Embryonic facial prominence (tissue), 1 donor: ENCODE measurements at regions not wholly inside any gene's neighbourhood (a gene's known extent, or its start where the extent isn't known, plus 50 kb on each side); places are given as distances from the start of the nearest gene placed in this dataset.
A peak's percentile ranks its signal among the peaks of the same experiment; 100 is the strongest.
"Not testable (repeated sequence)": the region's sequence is repeated elsewhere in the genome, so short reads cannot be mapped to it uniquely, and the experiment has no call there.

Experiments used
- DNase-seq: peaks from one replicate; pipeline ENCODE4 v3.0.0-alpha.2; 2016; ENCODE audit errors: extremely low spot score

DNA sequence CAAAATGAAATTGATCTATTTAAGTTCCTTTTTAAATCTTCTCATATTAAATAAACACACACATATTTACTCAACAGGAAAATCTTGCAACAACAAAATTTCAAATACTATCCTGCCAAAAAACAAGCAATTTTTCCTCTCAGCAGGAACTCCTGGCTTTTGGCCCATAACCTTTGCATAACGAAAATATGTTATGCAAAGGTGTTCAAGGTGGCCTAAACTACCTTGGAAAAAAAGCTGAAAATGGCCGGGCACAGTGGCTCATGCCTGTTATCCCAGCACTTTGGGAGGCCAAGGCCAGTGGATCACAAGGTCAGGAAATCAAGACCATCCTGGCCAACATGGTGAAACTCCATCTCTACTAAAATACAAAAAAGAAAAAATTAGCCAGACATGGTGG is 424.3 kb upstream of the ZNF337 start:
- DNase-seq, result not testable (repeated sequence)

DNA sequence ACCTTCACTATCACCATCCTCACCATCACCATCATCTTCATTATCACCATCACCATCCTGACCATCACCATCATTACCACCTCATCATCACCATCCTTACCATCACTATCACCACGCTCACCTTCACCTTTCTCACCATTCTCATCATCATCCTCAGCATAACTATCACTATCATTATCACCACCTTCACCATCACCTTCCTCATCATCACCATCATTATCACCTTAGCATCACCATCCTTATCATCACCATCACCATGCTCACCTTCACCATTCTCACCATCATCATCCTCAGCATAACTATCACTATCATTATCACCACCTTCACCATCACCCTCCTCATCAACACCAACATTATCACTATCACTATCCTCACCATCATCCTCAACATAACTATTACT is 397.8 kb upstream of the ZNF337 start:
- not testable (repeated sequence) for DNase-seq

DNA sequence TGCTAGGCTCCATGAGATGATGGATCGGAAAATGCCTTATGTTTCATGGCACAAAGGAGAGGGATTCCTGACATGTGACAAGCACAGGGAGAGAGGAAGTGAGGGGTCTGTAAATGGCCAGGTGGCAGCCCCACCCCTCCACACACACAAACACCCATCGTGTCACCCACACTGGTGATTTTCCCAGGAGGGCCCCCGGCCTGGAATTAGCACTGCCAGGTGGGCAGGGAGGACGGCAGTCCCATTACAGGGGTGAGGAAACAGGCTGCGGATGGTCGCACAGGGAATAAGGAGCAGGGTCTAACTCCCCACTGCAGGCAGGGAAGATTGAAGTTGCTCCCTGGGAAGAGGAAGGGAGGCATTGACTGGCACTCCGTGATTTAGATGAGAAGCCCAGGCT is 395.3 kb upstream of the ZNF337 start:
- DNase-seq, result not testable (repeated sequence)

DNA sequence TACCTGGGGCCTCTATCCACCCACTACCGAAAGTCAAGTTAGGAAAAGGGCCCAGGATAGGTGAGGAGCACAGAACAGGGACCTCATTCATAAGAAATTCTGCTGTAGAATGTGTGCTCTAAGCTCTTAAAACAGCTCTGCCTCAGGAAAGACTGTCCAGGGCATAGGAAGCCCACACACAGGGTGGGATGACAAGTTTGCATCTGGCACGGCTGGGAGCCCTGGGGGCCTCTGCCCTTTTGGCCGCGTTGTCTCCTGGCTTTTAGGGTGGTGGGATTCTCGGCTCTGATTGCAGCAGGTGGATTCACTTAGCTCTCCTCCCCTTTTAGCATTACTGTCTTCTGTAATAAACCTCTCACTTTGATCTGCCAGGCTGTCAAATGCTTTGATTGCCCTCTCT is 389.5 kb upstream of the ZNF337 start:
- not testable (repeated sequence) for DNase-seq

DNA sequence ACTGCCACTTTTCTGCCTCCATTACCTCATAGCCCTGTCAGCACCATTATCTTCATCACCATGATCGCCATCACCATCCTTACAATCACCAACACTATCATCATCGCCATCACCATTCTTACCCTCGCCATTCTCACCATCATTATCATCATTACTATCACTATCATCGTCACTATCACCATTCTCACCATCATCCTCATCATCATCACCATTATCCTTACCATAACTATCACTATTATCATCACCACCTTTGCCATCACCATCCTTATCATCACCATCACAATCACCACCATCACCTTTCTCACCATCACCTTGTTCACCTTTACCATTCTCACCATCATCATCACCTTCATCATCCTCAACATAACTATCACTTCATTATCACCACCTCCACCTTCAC is 377.3 kb upstream of the ZNF337 start:
- DNase-seq, result not testable (repeated sequence)

DNA sequence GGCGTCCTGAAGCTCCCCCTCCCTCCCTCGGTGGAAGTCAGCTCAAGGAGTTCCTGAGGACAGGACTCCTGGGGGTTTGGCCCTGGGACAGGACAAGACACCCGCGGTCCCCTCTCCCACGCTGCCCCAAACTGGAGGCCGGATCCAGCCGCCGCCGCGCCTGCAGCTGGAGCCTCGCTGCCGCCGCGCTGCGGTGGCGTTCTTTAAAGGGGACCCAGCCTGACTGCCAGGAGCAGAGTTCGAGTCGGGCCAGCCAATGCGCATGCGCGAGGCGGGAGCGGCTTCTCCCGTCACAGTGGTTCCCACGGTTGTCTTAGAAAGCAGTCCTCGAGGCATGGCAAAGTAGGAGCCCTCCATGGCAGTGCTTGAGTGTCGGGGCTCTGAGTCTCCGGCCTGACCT is 362.7 kb upstream of the ZNF337 start:
- DNase-seq, result not testable (repeated sequence)

DNA sequence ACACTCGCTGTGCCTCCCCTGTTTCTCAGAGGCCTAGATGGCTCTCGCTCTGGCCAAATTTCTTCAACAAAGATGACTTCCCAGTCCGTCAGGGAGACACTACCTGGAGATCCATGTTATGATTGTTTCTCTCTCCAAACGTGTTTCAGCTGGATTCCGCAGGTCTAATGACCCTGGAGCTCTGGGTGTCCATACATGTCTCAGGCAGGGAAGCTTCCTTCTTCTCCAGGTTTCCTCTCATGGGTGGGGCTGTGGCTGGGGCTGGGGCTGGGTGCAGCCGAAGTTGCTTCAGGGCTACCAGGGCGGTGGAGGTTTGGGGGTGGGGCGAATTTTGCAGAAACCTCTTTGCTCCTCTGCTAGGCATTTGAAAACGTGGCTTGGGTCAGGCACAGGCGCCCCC is 361.8 kb upstream of the ZNF337 start:
- not testable (repeated sequence) for DNase-seq

DNA sequence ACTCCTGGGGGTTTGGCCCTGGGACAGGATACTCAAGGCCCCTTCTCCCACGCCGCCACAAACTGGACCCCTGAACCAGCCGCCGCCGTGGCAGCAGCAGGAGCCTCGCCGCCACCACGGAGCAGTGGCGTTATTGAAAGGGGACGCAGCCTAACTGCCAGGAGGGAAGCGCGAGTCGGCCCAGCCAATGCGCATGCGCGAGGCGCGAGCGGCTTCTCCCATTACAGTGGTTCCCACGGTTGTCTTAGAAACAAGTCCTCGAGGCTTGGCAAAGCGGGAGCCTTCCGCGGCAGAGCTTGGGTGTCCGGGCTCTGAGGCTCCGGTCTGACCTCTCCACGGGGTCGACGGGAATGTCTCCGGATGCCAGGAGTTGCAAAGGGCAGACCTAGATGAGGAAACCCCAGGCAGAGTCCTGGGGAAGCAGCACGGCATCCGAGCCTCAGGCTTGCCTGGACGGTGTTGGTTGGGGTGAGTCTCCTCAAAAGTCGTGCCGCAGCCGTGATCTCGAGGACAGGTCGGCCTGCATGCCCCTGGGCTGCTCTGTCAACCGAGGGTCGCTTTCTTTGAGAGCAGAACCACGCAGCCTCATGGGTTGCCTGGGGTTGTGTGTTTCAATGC is 360.6 kb upstream of the ZNF337 start:
- not testable (repeated sequence) for DNase-seq

DNA sequence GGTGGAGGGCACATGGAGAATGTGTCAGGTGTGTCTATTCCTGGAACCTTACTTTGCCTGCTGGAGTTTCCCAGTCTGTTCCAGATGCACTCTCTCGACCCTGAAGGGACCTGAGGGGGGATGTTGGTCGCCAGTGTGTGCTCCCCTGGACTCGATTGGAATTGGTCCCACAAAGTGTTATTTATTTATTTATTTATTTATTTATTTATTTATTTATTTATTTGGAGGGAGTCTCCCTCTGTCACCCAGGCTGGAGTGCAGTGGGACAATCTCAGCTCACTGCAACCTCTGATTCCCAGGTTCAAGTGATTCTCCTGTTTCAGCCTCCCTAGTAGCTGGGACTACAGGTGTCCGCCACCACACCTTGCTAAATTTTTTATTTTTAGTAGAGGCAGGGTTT is 329.1 kb upstream of the ZNF337 start:
- DNase-seq, result not testable (repeated sequence)

DNA sequence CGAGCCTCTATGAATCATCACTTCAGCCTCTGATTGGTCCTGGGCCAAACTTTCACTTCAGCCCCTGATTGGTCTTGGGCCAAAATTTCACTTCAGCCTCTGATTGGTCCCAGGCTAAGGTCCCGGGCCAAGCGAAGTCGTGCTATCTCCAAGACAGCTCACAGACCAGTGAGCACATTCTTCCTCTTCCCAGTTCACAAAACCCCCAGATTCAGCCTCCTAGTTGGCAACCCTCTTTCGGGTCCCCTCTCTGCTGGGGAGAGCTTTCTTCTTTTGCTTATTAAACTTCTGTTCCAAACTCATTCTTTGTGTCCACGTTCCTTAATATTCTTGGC is 314.3 kb upstream of the ZNF337 start:
- not testable (repeated sequence) for DNase-seq

DNA sequence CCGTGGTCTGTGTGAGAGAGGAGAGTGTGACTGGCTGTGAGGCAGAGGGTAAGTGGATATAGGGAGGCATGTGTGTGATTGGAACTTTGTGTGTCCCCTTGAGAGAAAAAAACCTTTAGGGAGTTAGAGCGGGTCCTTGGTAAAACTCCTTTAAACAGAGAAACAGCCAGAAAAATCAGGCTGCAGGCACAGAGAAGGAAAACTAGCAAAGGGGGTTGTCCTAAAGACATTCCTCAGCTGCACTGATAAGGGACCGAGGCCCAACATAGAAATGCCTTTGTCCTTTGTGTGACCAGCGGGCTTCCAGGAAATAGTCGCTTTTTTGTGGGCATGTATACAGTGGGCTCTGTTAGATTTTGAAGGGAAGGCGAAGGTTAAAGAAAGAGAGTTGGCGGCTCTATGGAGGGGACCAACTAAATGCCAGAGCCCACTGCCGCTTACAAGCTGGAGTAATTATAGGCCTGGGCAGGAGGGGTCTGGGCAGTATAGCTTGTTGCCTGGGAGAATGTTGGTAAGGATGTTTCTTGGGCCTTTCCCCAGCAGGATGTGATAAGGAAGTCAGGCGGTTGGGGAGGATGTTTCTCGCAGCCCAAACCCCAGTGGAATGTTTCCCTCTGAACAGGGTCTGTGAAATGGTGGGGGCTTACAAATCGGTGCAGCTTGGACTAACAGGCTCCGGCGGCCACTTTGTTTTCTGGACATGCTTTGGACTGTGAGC is 313.7 kb upstream of the ZNF337 start:
- DNase-seq, result not testable (repeated sequence)

DNA sequence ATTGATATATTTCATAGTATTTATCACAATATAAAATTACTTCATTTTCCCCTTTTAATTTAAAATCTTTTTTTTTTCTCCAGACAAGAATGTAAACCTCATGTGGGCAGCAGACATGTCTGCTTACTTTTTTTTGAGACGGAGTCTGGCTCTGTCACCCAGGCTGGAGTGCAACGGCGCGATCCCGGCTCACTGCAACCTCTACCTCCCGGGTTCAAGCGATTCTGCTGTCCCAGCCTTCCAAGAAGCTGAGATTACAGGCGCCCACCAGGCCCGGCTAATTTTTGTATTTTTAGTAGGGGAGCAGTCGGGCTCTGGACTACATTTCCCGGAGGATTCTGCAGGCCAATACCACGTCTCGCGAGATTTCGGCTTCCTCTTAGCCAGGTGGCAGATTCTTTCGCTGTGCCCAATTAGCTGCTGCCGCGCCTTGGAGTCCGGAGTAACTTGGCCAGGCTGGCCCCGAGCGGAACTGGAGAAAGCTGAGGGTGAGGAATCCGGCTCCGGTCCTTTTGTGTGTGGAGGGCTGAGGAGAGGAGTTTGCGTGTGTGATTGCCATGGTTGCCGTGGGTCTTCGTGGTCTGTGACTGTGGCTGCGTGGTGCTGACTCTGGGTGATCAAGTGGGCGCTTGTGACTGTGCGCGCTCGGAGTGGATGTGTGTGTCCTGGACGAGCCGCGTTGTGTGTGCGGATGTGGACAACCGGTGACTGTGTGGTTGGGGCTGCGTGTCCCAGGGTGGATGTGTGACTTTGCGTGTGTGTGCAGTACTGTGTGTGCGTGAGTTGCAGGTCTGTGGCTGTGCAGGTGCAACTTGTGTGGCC is 313.0 kb upstream of the ZNF337 start:
- peak; percentile 47 for DNase-seq

DNA sequence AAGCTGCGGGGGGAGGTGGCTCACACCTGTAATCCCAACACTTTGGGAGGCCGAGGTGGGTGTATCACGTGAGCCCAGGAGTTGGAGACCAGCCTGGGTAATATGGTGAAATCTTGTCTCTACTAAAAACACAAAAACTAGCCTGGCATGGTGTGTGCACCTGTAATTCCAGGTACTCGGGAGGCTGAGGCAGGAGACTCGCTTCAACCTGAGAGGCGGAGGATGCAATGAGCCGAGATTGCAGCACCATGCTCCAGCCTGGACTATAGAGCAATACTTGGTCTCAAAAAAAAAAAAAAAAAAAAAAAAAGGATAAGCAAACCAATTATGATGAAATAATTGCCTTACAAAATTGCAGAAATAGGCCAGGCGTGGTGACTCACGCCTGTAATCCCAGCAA is 311.4 kb upstream of the ZNF337 start:
- DNase-seq, result not testable (repeated sequence)

DNA sequence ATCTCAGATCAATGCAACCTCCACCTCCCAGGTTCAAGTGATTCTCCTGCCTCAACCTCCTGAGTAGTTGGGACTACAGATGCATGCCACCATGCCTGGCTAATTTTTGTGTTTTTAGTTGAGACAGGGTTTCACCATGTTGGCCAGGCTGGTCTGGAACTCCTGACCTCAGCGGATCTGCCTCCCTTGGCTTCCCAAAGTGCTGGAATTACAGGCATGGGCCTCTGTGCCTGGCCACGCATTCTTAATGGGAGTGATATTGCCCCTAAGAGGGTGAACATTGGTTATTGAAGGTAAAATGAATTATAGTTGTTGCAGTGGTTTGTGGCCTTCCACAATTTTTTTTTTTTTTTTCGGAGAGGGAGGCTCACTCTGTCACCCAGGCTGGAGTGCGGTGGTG is 309.5 kb upstream of the ZNF337 start:
- not testable (repeated sequence) for DNase-seq

DNA sequence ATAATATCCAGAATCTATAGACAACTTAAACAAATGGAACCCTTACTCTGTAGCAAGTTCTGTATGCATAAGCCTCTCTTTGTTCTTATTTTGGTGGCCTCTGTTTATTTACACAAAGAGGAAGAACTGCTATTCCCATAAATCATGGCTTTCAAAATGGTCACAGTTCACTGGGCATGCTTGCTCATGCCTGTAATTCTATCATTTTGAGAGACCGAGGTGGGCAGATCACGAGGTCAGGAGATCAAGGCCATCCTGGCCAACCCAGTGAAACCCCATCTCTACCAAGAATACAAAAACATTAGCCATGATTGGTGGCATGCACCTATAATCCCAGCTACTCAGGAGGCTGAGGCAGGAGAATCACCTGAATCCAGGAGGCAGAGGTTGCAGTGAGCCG is 307.3 kb upstream of the ZNF337 start:
- DNase-seq, result not testable (repeated sequence)

DNA sequence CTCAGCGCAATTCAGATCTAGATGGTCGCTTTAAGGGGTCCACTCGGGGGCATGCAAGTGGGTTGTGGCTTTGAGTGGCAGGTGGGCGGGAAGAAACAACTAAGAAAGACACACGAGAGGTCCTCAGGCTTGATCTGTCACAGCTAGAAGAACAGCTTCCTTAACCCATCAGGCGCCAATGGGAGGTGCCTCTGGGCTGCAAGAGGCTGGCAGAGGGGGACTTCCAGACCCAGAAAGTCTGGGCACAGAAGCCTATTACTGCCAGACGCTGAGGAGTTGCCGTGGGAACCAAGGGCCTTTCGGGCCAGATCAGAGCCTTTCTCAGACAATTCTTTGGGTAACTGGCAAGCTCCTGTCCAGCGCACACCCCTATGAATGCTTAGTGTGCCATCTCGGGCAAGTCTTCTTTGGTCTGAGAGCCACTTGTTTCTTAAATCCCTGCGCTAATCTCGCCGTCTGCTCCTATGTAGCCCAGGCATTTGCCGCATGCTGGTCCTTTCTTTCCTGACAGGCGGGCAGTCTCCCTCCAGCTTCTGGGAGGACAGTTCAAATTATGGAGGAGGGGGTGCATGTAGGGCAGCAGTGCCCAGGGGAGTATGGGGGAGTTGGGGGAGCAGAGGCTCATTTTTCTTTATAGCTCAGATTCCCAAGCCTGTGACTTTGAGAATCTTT is 300.9 kb upstream of the ZNF337 start:
- not testable (repeated sequence) for DNase-seq

DNA sequence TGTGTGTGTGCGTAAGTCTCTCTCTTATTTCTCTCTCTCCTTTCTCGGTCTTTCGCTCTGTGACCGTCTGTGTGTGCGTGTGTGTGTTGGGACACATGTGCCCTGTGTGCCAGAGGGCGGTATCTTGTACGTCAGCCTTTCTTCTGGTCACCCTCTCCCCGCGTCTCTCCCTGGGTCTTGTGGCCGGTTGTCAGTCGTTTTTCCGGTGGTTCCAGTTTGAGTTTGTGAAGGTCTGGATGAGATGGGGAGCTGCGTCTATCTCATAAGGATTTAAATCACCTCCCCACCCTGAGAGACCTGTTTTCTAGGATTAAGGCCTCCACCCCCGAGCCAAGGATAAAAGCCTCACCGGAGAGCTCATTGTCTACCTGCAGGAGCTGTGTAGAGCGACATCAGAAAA is 295.5 kb upstream of the ZNF337 start:
- no peak for DNase-seq

DNA sequence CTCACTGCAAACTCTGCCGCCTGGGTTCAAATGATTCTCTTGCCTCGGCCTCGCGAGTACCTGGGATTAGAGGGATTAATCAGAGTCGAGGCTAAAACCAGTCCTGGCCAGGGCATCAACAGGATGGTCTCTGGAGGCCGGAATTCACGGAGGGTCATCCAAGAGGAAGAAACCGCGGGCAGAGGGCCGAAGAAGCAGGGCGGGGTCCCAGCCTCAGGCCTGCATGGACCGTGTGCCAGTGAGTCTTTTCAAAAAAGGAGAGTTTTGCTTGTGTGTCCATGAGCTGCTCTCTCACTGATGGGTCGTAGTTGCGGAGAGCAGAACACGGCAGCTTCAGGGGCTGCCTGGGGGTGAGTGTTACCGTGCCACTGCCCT is 295.1 kb upstream of the ZNF337 start:
- DNase-seq, result no peak

DNA sequence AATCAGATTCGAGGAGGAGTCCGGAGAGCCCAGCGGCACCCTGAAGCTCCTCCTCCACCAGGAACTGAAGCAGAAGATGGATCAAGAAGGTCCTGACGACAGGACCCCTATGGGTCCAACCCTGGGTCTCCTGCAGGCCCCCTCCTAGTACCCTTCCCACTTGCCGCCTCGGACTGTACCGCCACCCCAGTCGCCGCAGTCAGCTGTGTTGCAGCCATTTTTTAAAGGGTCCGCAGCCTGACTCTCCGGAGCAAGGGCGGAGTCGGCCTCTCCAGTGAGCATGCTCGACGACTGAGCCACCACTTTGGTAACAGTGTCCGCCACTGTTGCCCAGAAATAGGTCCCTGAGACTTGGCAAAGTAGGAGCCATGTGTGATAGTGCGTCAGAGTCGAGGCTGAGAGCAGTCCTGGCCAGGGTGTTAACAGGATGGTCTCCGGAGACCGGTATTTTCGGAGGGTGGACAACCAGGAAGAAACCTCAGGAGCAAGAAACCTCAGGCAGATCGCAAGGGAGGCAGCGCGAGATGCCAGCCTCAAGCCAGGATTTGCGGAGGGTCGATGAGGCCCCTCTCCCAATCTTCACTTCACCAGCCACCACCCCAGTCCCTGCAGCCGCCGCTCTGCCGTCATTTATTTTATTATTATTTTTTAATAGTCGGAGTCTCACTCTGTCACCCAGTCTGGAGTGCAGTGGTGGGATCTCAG is 294.6 kb upstream of the ZNF337 start:
- DNase-seq, result no peak

DNA sequence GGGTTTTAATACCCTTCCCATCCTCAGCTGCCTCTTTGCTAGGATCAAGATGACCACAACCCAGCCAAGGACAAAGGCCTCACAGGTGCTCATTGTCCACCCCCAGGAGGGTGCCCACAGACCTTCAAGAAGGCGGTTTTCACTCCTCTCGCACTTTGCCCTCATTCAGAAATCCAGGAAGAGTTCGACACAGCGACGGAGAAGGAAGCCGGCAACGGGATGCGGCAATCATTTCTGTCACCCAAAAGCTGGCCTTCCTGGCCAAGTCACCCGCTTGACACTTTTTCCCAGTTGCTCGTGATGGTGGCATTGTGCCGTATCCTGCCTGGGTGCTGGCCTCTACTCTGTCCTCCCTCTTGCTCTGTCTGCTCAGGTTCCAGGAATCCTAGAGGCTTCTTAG is 293.0 kb upstream of the ZNF337 start:
- not testable (repeated sequence) for DNase-seq

DNA sequence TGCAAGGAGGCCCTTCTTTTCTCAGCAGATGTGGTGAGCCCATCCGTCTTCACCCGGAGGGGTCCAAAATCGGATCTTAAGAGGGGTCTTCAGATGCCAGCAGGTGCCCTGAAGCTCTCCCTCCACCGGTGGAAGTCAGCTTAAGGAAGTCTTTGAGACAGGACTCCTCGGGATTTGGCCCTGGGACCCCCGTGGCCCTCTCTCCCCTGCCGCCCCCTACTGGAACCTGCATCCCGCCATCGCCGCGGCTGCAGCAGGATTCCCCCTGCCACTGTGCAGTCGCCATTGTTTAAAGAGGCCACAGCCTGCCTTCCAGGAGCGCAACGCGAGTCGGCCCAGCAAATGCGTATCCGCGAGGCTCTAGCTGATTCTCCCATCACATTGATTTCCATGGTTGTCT is 292.5 kb upstream of the ZNF337 start:
- no peak for DNase-seq
